Renal cortical epithelial cell (primary cell): ENCODE measurements at regions not wholly inside any gene's neighbourhood (a gene's known extent, or its start where the extent isn't known, plus 50 kb on each side); places are given as distances from the start of the nearest gene placed in this dataset.
"Not testable (repeated sequence)": the region's sequence is repeated elsewhere in the genome, so short reads cannot be mapped to it uniquely, and the experiment has no call there.

Experiments used
- DNase-seq: peaks from one replicate; pipeline ENCODE4 v3.0.0-alpha.2; 2011; ENCODE audit warnings: low read depth

- no peak for DNase-seq
Measured at GRCh38 chr7:86372262-86372661, 271.4 kb upstream of the GRM3 start.

DNA sequence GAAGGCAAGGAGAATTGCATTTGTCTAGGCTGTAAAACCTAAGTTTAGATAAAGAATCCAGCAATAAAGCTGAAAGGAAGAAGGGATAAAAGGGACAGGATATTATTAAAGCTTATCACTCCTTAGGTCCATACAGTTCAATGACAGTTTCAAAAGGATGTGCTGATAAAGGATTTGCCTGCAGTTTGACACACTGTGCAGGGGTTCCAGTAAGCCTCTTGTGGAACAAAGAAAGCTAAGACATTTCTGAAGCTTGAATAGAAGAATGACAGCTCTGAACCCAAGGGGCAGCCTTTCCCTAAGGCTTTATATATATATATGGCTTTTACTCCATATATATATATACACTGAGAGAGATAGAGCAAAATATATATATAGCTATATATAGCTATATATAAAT lies 276.8 kb upstream of the GRM3 start:
- DNase-seq: no peak

DNA sequence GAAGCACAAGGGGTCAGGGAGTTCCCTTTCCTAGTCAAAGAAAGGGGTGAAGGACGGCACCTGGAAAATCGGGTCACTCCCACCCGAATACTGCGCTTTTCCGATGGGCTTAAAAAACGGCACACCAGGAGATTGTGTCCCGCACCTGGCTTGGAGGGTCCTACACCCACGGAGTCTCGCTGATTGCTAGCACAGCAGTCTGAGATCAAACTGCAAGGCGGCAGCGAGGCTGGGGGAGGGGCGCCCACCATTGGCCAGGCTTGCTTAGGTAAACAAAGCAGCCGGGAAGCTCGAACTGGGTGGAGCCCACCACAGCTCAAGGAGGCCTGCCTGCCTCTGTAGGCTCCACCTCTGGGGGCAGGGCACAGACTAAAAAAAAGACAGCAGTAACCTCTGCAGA lies 303.3 kb upstream of the GRM3 start:
- DNase-seq: not testable (repeated sequence)

GRCh38 chr7:86339051-86339450 lies 304.7 kb upstream of the GRM3 start:
- DNase-seq: no peak

DNA sequence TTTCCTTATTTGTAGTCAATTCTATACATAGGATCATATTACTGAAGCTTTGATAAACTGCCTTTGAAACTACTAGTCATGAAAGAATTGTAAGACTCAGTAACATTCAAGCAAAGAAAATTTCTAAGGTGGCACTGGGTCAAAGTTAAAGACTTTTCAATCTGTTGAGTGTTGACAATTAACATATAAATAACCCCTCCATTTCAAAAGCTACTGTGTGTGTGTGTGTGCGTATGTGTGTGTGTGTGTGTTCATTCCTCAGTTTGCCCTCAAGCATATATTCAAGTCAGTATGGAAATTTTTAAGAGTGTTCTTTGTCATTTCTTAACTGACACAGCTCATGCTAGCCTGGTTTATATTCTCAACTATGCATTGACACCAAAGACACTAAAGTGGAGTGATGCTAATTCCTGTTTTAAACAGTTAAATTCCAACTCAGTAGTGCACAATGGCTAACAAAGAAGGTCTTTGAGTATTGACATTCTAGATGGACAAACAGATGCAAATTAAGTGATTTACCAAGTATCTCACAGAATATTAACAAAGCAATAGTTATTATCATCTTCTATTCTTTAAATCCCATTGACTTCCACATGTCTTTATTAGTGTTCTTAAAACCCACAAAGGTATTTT lies 314.8 kb upstream of the GRM3 start:
- no peak for DNase-seq

GRCh38 chr7:86326847-86327246 lies 316.9 kb upstream of the GRM3 start:
- no peak for DNase-seq

- no peak for DNase-seq
Measured at GRCh38 chr7:86320889-86321288, 322.8 kb upstream of the GRM3 start.

- DNase-seq: no peak
Measured at GRCh38 chr7:86320341-86320740, 323.4 kb upstream of the GRM3 start.

DNA sequence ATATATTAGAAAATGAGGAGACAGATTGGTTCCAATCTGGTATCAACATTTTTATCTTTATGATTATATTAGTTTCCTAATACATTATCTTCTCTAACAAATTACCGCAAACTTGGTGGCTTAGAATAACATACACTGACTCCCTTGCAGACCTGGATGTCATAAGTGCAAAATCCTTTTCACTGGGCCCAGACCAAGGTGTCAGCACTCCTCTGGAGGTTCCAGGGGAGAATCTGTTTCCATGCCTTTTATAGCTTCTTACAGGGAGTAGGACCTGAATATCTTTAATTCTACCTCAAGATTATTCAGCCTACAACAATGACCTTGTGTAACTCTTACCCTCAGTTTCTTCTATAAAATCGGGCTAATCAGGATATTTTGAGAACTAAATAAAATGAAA lies 329.9 kb upstream of the GRM3 start:
- DNase-seq: no peak

DNA sequence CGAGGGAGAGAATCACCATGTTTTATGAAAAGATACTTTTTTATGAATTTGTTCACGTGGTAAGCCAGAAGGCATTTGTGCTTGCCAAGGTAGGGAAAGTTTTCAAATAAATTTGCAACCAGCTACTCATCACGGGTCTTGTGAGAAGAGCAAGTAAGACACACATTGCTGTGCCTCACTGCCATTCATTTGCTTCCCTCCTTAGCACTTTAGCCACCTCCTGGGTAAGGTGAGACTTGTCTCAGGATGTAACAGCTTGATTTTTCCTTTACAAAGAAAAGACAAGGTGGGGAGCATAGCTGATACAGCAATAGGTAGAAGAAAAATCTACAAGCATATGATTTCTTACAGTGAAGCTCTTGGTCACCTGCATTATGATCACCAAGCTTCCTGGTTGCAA lies 342.4 kb upstream of the GRM3 start:
- no peak for DNase-seq

DNA sequence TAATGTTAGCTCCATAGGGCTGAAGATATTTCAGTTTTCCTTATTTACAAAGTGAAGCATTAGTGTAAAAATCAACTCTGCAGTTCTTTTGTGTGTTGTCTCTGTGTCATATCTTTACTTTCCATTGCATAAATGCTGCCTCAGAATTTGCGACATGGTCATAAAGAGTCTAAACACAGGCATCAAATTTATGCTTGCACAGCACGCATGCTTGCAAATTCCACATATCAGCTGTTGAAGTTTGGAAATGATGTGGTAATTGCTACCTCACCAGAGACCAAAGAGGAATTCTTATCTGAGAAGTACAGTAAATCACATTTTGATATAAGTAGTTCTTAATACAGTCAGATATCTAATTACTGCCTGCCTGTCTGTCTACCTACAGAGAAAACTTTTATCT lies 348.2 kb upstream of the GRM3 start:
- DNase-seq: no peak

DNA sequence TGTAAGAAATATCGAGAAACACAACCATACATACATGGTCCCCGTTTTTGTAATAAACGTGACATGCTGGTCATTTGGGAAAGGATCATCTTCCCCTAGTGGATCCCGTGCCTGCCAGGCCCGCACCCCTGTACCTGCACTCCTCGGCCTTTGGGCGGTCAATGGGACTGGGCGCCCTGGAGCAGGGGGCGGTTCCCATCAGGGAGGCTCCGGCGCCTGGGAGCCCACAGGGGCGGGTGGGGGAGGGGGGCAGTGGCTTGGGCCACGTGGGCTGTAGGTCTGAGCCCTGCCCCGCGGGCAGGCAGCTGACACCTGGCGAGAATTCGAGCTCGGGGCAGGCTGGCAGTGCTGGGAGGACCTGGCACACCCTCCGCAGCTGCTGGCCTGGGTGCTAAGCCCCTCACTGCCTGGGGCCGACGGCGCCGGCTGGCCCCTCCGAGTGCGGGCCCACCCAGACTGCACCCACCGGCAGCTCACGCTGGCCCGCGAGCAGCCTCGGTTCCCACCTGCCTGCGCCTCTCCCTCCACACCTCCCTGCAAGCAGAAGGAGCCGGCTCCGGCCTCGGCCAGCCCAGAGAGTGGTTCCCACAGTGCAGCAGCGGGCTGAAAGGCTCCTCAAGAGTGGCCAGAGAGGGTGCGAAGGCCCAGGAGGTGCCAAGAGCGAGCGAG lies 361.6 kb upstream of the GRM3 start:
- DNase-seq: no peak

DNA sequence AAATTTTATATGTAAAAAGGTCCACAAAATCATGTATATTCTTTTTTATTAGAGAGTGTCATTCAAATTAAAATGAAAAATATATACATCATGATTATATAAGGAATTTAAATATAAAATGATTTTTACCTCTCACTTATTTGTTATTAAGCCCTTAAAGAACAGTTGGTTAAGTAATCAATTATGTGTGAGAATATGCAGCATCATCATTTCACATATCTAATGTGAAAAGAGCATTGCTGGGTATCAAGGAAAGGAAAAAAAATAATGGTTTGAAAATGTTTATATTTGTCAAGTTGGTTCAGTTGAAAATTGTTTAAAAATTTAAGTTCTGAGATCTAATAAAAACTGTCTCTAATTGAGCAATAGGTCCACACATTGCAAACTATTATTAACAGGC lies 363.6 kb upstream of the GRM3 start:
- DNase-seq: no peak

GRCh38 chr7:86262781-86263180 lies 380.9 kb upstream of the GRM3 start:
- DNase-seq: no peak

- DNase-seq: no peak
Measured at GRCh38 chr7:86257894-86258293, 385.8 kb upstream of the GRM3 start.

DNA sequence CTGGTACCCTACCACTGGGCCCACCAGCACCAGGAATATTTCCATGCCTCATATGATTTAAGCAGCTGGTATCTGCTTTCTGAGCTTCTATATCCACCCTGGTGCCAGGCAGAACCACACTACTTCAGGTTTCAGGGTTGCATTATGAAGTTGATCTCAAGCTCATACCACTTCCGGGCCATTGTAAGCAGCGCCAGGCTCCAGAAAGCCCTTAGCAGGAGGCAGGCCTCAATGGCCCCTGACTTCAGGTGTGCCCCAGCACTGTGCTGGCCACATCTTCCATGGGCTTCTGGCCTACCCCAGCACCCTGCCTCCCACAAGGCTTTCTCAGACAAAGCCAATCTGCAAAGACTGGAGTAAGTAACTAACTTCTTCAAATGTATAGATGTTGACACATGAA lies 391.3 kb upstream of the GRM3 start:
- DNase-seq: no peak

GRCh38 chr7:86248977-86249376 lies 394.7 kb upstream of the GRM3 start:
- no peak for DNase-seq

DNA sequence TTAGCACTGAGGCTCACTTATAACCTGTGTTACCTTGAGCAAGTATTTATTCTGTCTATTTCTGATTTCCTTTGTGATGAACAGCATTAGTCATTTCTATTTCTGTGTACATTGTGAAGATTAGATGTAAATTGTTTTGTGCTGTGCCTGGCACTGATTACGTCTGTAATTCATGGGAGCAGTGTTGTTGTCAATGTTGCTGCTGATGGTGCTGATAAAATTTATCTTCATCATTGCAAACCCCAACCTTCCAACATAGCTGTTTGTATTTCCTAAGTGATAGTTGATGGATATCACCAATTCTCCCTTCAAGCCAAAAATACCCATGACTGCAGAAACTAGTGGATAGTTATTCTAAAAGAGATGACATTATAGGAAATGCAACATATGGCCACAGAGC lies 400.5 kb upstream of the GRM3 start:
- no peak for DNase-seq

DNA sequence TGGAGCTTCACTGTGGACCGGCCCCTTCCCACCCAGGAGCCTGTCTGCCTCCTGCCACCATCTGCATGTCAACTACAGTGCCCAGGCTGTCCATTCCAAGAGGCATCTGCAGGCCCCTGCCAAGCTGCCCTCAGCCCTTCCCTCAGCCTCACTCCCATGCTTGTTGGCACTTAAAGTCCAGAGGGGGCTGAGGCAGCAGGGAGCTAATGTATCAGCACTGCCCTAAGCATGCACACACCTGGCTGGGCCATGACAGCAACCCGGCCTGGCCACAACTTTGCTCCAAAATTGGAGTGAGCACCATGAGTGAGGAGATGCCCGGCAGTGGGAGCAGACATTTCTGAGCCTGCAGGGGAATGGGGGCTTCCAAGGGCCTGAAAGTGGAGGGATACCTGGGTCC lies 417.5 kb upstream of the GRM3 start:
- no peak for DNase-seq

DNA sequence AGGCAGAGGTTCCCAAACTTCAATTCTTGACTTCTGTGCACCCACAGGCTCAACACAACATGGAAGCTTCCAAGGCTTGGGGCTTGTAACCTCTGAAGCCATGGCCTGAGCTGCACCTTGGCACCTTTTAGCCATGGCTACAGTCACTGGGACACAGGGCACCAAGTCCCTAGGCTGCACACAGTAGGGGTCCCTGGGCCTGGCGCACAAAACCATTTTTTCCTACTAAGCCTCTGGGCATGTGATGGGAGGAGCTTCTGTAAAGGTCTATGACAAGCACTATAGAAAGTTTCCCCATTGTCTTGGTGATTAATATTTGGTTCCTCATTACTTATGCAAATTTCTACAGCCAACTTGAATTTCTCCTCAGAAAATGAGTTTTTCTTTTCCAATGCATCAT lies 420.9 kb upstream of the GRM3 start:
- no peak for DNase-seq

DNA sequence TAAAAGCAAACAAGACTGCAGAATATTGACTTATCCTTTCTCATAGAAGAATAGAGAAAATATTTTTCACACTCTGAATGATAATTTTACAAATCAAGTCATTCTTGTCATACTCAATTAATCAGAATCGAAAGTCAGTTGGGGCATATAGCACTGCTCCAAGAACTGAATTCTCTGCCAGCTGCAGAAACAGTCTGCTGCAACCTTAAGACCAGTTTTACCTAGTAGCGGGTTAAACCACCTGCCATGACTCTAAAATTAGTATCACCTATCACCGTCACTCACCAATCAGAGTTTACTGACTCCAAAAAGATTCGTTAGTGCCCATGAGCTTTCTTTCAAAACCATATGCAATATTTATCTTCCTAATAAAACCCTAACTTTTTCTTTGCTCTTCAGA lies 429.0 kb upstream of the GRM3 start:
- no peak for DNase-seq

GRCh38 chr7:86212976-86213375 lies 430.7 kb upstream of the GRM3 start:
- no peak for DNase-seq

DNA sequence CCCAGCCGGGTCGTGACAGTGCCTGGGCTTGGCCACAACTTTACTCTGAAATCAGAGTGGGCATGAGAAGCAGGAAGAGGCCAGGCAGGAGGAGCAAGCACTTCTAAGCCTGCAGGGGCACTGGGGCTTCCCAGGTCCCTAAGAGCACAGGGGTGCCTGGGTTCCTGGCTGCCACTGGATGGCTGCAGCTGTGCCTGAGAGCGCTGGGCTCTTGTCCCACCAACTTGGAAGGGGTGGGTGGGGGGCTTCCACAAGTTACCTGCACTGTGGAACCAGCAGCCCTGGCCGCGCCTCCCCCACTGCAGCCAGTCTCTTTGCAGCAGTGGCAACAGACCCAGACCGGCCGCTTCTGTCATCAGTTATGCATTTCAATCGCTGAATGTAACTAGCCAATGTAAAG lies 434.7 kb upstream of the GRM3 start:
- DNase-seq: no peak

- DNase-seq: no peak
Measured at GRCh38 chr7:86207740-86208139, 436.0 kb upstream of the GRM3 start.
